A673 (cell line): ENCODE measurements at regions not wholly inside any gene's neighbourhood (a gene's known extent, or its start where the extent isn't known, plus 50 kb on each side); places are given as distances from the start of the nearest gene placed in this dataset.

Source experiments
- BruUV-seq: library from RNA; stranded (reverse); fragments of 400-500 nt; replicated peaks from 2 replicates; lab custom pipeline; 2021; lab: Mats Ljungman, UMichigan
- CTCF ChIA-PET: fragments of 300-600 bp; sonication (Branson Sonifier 250); formaldehyde crosslinking; loops from one replicate; lab custom pipeline; 2022; ENCODE audit warnings: antibody characterized with exemption; lab: Charles Lee
- POLR2A ChIA-PET: fragments of 300-600 bp; sonication (Branson Sonifier 250); formaldehyde crosslinking; loops from one replicate; lab custom pipeline; 2022; ENCODE audit warnings: antibody characterized with exemption; ENCODE audit not compliant: low non-redundant PET; lab: Charles Lee
- DNase-seq: peaks from one replicate; pipeline ENCODE4 v3.0.0-alpha.2; 2015; ENCODE audit warnings: low spot score
- H3K27ac ChIP-seq: fragments of 200-600 bp; sonication (generic); 2 replicates; pipeline ENCODE4 v1.5.1; 2016; ENCODE audit warnings: mixed run types, low read depth, mild to moderate bottlenecking, mixed read lengths, antibody characterized with exemption, low read length; ENCODE audit not compliant: poor library complexity, severe bottlenecking
- H3K27me3 ChIP-seq: fragments of 200-600 bp; sonication (generic); replicated peaks from 2 replicates; pipeline ENCODE4 v1.6.1; 2017; ENCODE audit warnings: mixed run types, low read depth, mild to moderate bottlenecking, mixed read lengths, antibody characterized with exemption, low read length; ENCODE audit not compliant: insufficient read depth, poor library complexity
- H3K36me3 ChIP-seq: fragments of 200-600 bp; sonication (generic); 2 replicates; pipeline ENCODE4 v1.6.1; 2016; ENCODE audit warnings: mixed run types, mild to moderate bottlenecking, mixed read lengths, antibody characterized with exemption, low read length; ENCODE audit not compliant: insufficient read depth, poor library complexity, severe bottlenecking
- H3K4me1 ChIP-seq: fragments of 200-600 bp; sonication (generic); 2 replicates; pipeline ENCODE4 v1.6.1; 2017; ENCODE audit warnings: mixed run types, mild to moderate bottlenecking, mixed read lengths, antibody characterized with exemption, low read length; ENCODE audit not compliant: insufficient read depth, poor library complexity, severe bottlenecking
- H3K4me3 ChIP-seq: fragments of 200-600 bp; sonication (generic); 2 replicates; pipeline ENCODE4 v1.5.1; 2016; ENCODE audit warnings: low read depth, mixed run types, mild to moderate bottlenecking, mixed read lengths, low read length; ENCODE audit not compliant: poor library complexity, severe bottlenecking
- H3K9me3 ChIP-seq: fragments of 200-600 bp; sonication (generic); 2 replicates; pipeline ENCODE4 v1.6.1; 2016; ENCODE audit warnings: mixed run types, low read depth, mild to moderate bottlenecking, mixed read lengths, antibody characterized with exemption, low read length; ENCODE audit not compliant: poor library complexity, severe bottlenecking
- CTCF ChIP-seq: fragments of 300-800, 200-600 bp; sonication (generic); conservative IDR thresholded peaks from 2 replicates; pipeline ENCODE4 v1.5.1; 2017; ENCODE audit warnings: low read depth, mild to moderate bottlenecking, antibody characterized with exemption, low read length, moderate library complexity, mixed read lengths
- EZH2 ChIP-seq: fragments of 200-600 bp; sonication (generic); IDR thresholded peaks from 2 replicates; pipeline ENCODE4 v1.6.1; 2017; ENCODE audit warnings: borderline replicate concordance, low read depth, mild to moderate bottlenecking, mixed read lengths, antibody characterized with exemption, low read length; ENCODE audit not compliant: poor library complexity, severe bottlenecking
- intact Hi-C: fragments of 100-400 bp; cut with micrococcal nuclease; formaldehyde crosslinking; loops from one replicate; pipeline ENCODE4 v1.10.0; 2022; ENCODE audit not compliant: unreplicated experiment

- Histone ChIP-seq H3K4me3 (no peak overlapping the region), H3K4me1 (peaks cover 5% of the 10 kb centered on the region), H3K36me3 (no peaks in the 10 kb centered on the region), H3K9me3 (no peaks in the 10 kb centered on the region), H3K27ac (no peak overlapping the region), H3K27me3 (no peaks in the 10 kb centered on the region)
- DNase-seq: no peak
- intact Hi-C loops: no loop called here
- TF ChIP-seq EZH2 (no peak), CTCF (no peak)
- no TSS peak for BruUV-seq
- CTCF ChIA-PET: no interaction called here
- POLR2A ChIA-PET: no interaction called here
Observed at GRCh38 chr1:86227026-86227425, 70.5 kb upstream of the COL24A1 start.

GRCh38 chr1:86226204-86226603 lies 69.6 kb upstream of the COL24A1 start:
- no TSS peak for BruUV-seq
- H3K27me3 ChIP-seq: no peaks in the 10 kb centered on the region
- H3K4me3 ChIP-seq: no peak overlapping the region
- H3K9me3 ChIP-seq: no peaks in the 10 kb centered on the region
- H3K27ac ChIP-seq: no peak overlapping the region
- TF ChIP-seq EZH2 (no peak), CTCF (no peak)
- ChIA-PET CTCF (no interaction called here), POLR2A (no interaction called here)
- peaks cover 8% of the 10 kb centered on the region for H3K4me1 ChIP-seq
- DNase-seq: no peak
- intact Hi-C loops: no loop called here
- no peaks in the 10 kb centered on the region for H3K36me3 ChIP-seq

GRCh38 chr1:86224651-86225310 lies 68.2 kb upstream of the COL24A1 start:
- POLR2A ChIA-PET: no interaction called here
- Histone ChIP-seq H3K4me3 (no peak overlapping the region), H3K4me1 (peaks cover 8% of the 10 kb centered on the region), H3K9me3 (no peaks in the 10 kb centered on the region), H3K27ac (no peak overlapping the region), H3K27me3 (no peaks in the 10 kb centered on the region), H3K36me3 (no peaks in the 10 kb centered on the region)
- TF ChIP-seq EZH2 (no peak), CTCF (no peak)
- DNase-seq: no peak
- intact Hi-C loops: no loop called here
- CTCF ChIA-PET: no interaction called here
- BruUV-seq: no TSS peak
